Right atrium auricular region (tissue), 2 donors: ENCODE measurements at regions not wholly inside any gene's neighbourhood (a gene's known extent, or its start where the extent isn't known, plus 50 kb on each side); places are given as distances from the start of the nearest gene placed in this dataset.

ENCODE experiments used
- DNase-seq: peaks from one replicate; pipeline ENCODE4 v3.0.0-alpha.2; 2019; ENCODE audit warnings: low spot score
- H3K27ac ChIP-seq, 2 donors: fragments of 200-600 bp; sonication (generic); 1 replicate in 1 of 2; 2 replicates in 1 of 2; pipeline ENCODE4 v1.5.1; 2016 to 2019
- H3K27me3 ChIP-seq, 2 donors: fragments of 200-600 bp; sonication (generic); one replicate each; pipeline versions ENCODE4 v1.5.1 to v1.6.0; 2017 to 2019
- H3K36me3 ChIP-seq: fragments of 200-600 bp; sonication (generic); one replicate; pipeline ENCODE4 v1.5.1; 2016
- H3K4me1 ChIP-seq, 2 donors: fragments of 200-600 bp; sonication (generic); one replicate each; pipeline versions ENCODE4 v1.5.1 to v1.6.0; 2017 to 2019
- H3K4me3 ChIP-seq, 2 donors: fragments of 200-600 bp; sonication (generic); 1 replicate in 1 of 2; 2 replicates in 1 of 2; pipeline ENCODE4 v1.5.1; 2017 to 2019; ENCODE audit warnings: mild to moderate bottlenecking in 1 of 2, moderate library complexity in 1 of 2
- H3K9me3 ChIP-seq, 2 donors: fragments of 200-600 bp; sonication (generic); one replicate each; pipeline ENCODE4 v1.5.1; 2019
- CTCF ChIP-seq, 2 donors: fragments of 200-600 bp; sonication (generic); IDR thresholded peaks; one replicate each; pipeline ENCODE4 v1.5.1; 2019; ENCODE audit warnings: antibody characterized with exemption in 2 of 2

GRCh38 chr2:524442-524841, 152.8 kb downstream of the TMEM18 start:
- no peaks in the 10 kb centered on the region for H3K27me3 ChIP-seq
- H3K36me3 ChIP-seq, result no peaks in the 10 kb centered on the region
- no peak for DNase-seq
- TF ChIP-seq CTCF (IDR thresholded peaks at IDR 0.05), result no peak
- no peak overlapping the region for H3K27ac ChIP-seq
- H3K4me1 ChIP-seq, result no peaks in the 10 kb centered on the region
- no peak overlapping the region for H3K4me3 ChIP-seq
- H3K9me3 ChIP-seq, result peaks cover 0 to 7% of the 10 kb centered on the region in 2 donors

GRCh38 chr2:523698-524270, 153.4 kb downstream of the TMEM18 start:
- no peaks in the 10 kb centered on the region for H3K4me1 ChIP-seq
- no peak for TF ChIP-seq CTCF (IDR thresholded peaks at IDR 0.05)
- H3K27me3 ChIP-seq, result no peaks in the 10 kb centered on the region
- no peak overlapping the region for H3K27ac ChIP-seq
- no peak overlapping the region for H3K4me3 ChIP-seq
- H3K36me3 ChIP-seq, result no peaks in the 10 kb centered on the region
- DNase-seq, result no peak
- peaks cover 0 to under 1% of the 10 kb centered on the region in 2 donors for H3K9me3 ChIP-seq

- Histone ChIP-seq H3K4me1 (no peaks in the 10 kb centered on the region), H3K9me3 (no peaks in the 10 kb centered on the region), H3K4me3 (no peak overlapping the region), H3K36me3 (no peaks in the 10 kb centered on the region), H3K27ac (no peak overlapping the region), H3K27me3 (no peaks in the 10 kb centered on the region)
- DNase-seq, result no peak
- no peak for TF ChIP-seq CTCF (IDR thresholded peaks at IDR 0.05)
Measured at GRCh38 chr2:522776-523175, 154.4 kb downstream of the TMEM18 start.

GRCh38 chr2:521853-522530, 155.2 kb downstream of the TMEM18 start:
- no peak for TF ChIP-seq CTCF (IDR thresholded peaks at IDR 0.05)
- no peaks in the 10 kb centered on the region for H3K36me3 ChIP-seq

GRCh38 chr2:520663-521340, 156.4 kb downstream of the TMEM18 start:
- no peaks in the 10 kb centered on the region for H3K4me1 ChIP-seq
- no peak overlapping the region for H3K27ac ChIP-seq
- H3K27me3 ChIP-seq, result no peaks in the 10 kb centered on the region
- DNase-seq, result no peak
- H3K9me3 ChIP-seq, result no peaks in the 10 kb centered on the region
- TF ChIP-seq CTCF (IDR thresholded peaks at IDR 0.05), result no peak
- H3K4me3 ChIP-seq, result no peak overlapping the region
- no peaks in the 10 kb centered on the region for H3K36me3 ChIP-seq

More at GRCh38 chr2:521853-522530, 155.2 kb downstream of the TMEM18 start:
- Histone ChIP-seq H3K27me3 (no peaks in the 10 kb centered on the region), H3K4me1 (no peaks in the 10 kb centered on the region), H3K9me3 (no peaks in the 10 kb centered on the region), H3K27ac (no peak overlapping the region), H3K4me3 (no peak overlapping the region)
- no peak for DNase-seq
